Neuronal stem cell (in vitro differentiated cells): ENCODE measurements at regions not wholly inside any gene's neighbourhood (a gene's known extent, or its start where the extent isn't known, plus 50 kb on each side); places are given as distances from the start of the nearest gene placed in this dataset.

Experiments used
- DNase-seq: peaks from one replicate; pipeline ENCODE4 v3.0.0-alpha.2; 2013; ENCODE audit warnings: low spot score
- H2AFZ ChIP-seq: one replicate; pipeline ENCODE4 v1.6.1; 2013; ENCODE audit warnings: mild to moderate bottlenecking, low read length, inconsistent platforms
- H2AK5ac ChIP-seq: 2 replicates; pipeline ENCODE4 v1.6.1; 2013; ENCODE audit warnings: low read depth, mild to moderate bottlenecking, inconsistent platforms, low read length, moderate library complexity, mixed read lengths
- H2BK120ac ChIP-seq: 2 replicates; pipeline ENCODE4 v1.6.1; 2013; ENCODE audit warnings: low read depth, mild to moderate bottlenecking, inconsistent platforms, low read length, moderate library complexity, mixed read lengths
- H2BK12ac ChIP-seq: one replicate; pipeline ENCODE4 v1.6.1; 2013; ENCODE audit warnings: low read length, inconsistent platforms
- H2BK15ac ChIP-seq: 2 replicates; pipeline ENCODE4 v1.6.1; 2013; ENCODE audit warnings: mild to moderate bottlenecking, low read length, inconsistent platforms, mixed read lengths
- H2BK5ac ChIP-seq: one replicate; pipeline ENCODE4 v1.6.1; 2013; ENCODE audit warnings: inconsistent platforms, mild to moderate bottlenecking, low read length, moderate library complexity
- H3K14ac ChIP-seq: one replicate; pipeline ENCODE4 v1.6.1; 2013; ENCODE audit warnings: low read length, inconsistent platforms
- H3K18ac ChIP-seq: 2 replicates; pipeline ENCODE4 v1.6.1; 2013; ENCODE audit warnings: low read length, inconsistent platforms
- H3K23ac ChIP-seq: 2 replicates; pipeline ENCODE4 v1.6.1; 2013; ENCODE audit warnings: low read depth, mild to moderate bottlenecking, mixed read lengths, low read length, inconsistent platforms; ENCODE audit not compliant: poor library complexity
- H3K27ac ChIP-seq: replicated peaks from 3 replicates; pipeline ENCODE4 v1.5.1; 2013; ENCODE audit warnings: low read length, inconsistent platforms
- H3K27me3 ChIP-seq, 3 experiments: 2 replicates each; pipeline ENCODE4 v1.6.1; 2013; ENCODE audit warnings: low read length in 3 of 3, mild to moderate bottlenecking in 2 of 3, inconsistent platforms in 1 of 3, low read depth in 1 of 3, mixed read lengths in 1 of 3, moderate library complexity in 1 of 3; ENCODE audit not compliant: control insufficient read depth in 3 of 3, insufficient read depth in 3 of 3
- H3K36me3 ChIP-seq, 2 donors: replicated peaks in 1 of 2; 2 replicates each; pipeline ENCODE4 v1.6.1; 2013; ENCODE audit warnings: low read length in 2 of 2; ENCODE audit not compliant: control insufficient read depth in 2 of 2, insufficient read depth in 2 of 2
- H3K4ac ChIP-seq: 2 replicates; pipeline ENCODE4 v1.6.1; 2013; ENCODE audit warnings: inconsistent platforms, mild to moderate bottlenecking, low read length, moderate library complexity
- H3K4me1 ChIP-seq, 2 donors: 1 replicate in 1 of 2; 2 replicates in 1 of 2; pipeline ENCODE4 v1.6.1; 2013; ENCODE audit warnings: low read length in 2 of 2, low read depth in 1 of 2; ENCODE audit not compliant: control insufficient read depth in 2 of 2, insufficient read depth in 1 of 2
- H3K4me2 ChIP-seq: one replicate; pipeline ENCODE4 v1.6.1; 2013; ENCODE audit warnings: mild to moderate bottlenecking, low read length, inconsistent platforms; ENCODE audit not compliant: insufficient read depth, poor library complexity, severe bottlenecking
- H3K4me3 ChIP-seq, 2 donors: 2 replicates each; pipeline ENCODE4 v1.5.1; 2013; ENCODE audit warnings: low read length in 2 of 2, mild to moderate bottlenecking in 2 of 2, inconsistent platforms in 1 of 2, moderate library complexity in 1 of 2
- H3K79me1 ChIP-seq: one replicate; pipeline ENCODE4 v1.6.1; 2013; ENCODE audit warnings: low read depth, mild to moderate bottlenecking, inconsistent platforms, low read length, moderate library complexity
- H3K9ac ChIP-seq: one replicate; pipeline ENCODE4 v1.6.1; 2013; ENCODE audit warnings: mild to moderate bottlenecking, low read depth, low read length, inconsistent platforms; ENCODE audit not compliant: poor library complexity
- H3K9me3 ChIP-seq, 2 donors: replicated peaks in 1 of 2; 2 replicates each; pipeline versions ENCODE3 to v1.6.1; 2013; ENCODE audit warnings: low read length in 2 of 2, mild to moderate bottlenecking in 2 of 2, inconsistent platforms in 1 of 2, low read depth in 1 of 2, mixed read lengths in 1 of 2, moderate library complexity in 1 of 2; ENCODE audit not compliant: control insufficient read depth in 2 of 2, insufficient read depth in 1 of 2
- H4K8ac ChIP-seq: one replicate; pipeline ENCODE4 v1.6.1; 2013; ENCODE audit warnings: low read depth, mild to moderate bottlenecking, inconsistent platforms, low read length, moderate library complexity
- H4K91ac ChIP-seq: one replicate; pipeline ENCODE4 v1.6.1; 2013; ENCODE audit warnings: low read length, low read depth, mild to moderate bottlenecking, inconsistent platforms; ENCODE audit not compliant: poor library complexity
- WGBS, 2 donors: extraction: QIAGEN DNeasy Blood & Tissue Kit; methylation state at CpG; one replicate each; pipeline ENCODE4 v1.1.7; 2013; ENCODE audit warnings: missing lambda C conversion rate in 2 of 2, mixed read lengths in 1 of 2; ENCODE audit not compliant: insufficient read length in 2 of 2, insufficient replicate concordance in 1 of 2; ENCODE audit errors: extremely low coverage in 2 of 2; 5-methylcytosine and 5-hydroxymethylcytosine counted together

DNA sequence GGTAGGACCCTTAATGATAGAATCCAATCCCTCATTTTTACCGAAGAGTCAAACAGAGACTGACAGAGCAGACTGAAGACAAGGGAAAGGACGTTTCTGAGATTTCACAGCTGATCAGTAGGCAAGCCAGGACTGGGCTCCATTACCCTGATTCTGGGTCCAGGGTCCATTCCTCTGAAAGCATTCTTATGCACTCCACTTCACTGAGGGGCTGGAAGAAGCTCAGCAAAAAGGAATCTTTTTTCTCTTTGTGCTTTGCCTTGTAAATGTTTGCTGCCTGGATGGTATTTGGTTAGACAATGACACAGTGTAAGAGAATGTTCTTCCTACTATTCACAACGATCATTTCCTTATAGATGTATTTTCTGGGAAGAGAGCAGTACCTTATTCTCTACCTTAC lies 331.3 kb upstream of the PROX1 start:
- H3K4me2 ChIP-seq: no peak overlapping the region
- no peaks in the 10 kb centered on the region for H3K9me3 ChIP-seq
- no peak overlapping the region for H2AK5ac ChIP-seq
- no peak overlapping the region for H3K23ac ChIP-seq
- no peak for DNase-seq
- H3K18ac ChIP-seq: no peak overlapping the region
- H2AFZ ChIP-seq: no peak overlapping the region
- H2BK120ac ChIP-seq: no peak overlapping the region
- no peaks in the 10 kb centered on the region for H3K79me1 ChIP-seq
- no peak overlapping the region for H3K14ac ChIP-seq
- H4K8ac ChIP-seq: no peak overlapping the region
- H3K4ac ChIP-seq: no peak overlapping the region
- H3K27me3 ChIP-seq: peaks cover 0 to 14% (median 0%) of the 10 kb centered on the region in 3 experiments
- H3K4me1 ChIP-seq: peaks cover 0 to 3% of the 10 kb centered on the region in 2 donors
- H3K9ac ChIP-seq: no peak overlapping the region
- H2BK15ac ChIP-seq: no peak overlapping the region
- no peak overlapping the region for H2BK12ac ChIP-seq
- H2BK5ac ChIP-seq: no peak overlapping the region
- no peak overlapping the region for H4K91ac ChIP-seq
- no peak overlapping the region for H3K4me3 ChIP-seq
- H3K27ac ChIP-seq: no peak overlapping the region
- no CpG with 5 or more reads among the region's 3 CpGs for WGBS, 2 donors
- no peaks in the 10 kb centered on the region for H3K36me3 ChIP-seq

DNA sequence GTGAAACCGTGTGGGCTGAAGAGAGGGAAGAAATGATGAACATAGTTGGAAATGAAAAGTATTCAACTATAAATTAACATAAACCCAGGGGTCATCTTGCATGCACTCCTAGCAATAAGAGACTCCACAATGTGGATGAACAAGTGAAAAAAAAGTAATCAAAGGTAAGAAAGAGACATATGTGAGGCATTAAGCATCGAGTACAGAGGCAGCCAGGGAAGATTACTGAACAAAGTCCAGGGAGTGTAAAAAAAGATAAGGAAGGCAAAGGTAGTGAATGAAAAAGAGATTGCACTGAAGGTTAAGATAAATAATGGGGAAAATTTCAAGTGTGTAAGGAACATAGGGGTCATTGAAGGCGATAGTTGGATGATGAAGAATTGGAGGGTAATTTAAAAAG lies 330.8 kb upstream of the PROX1 start:
- Histone ChIP-seq H3K9me3 (no peaks in the 10 kb centered on the region), H2BK15ac (no peak overlapping the region), H3K27ac (no peak overlapping the region), H3K79me1 (no peaks in the 10 kb centered on the region), H3K4ac (no peak overlapping the region), H3K27me3 (peaks cover 0 to 14% (median 0%) of the 10 kb centered on the region in 3 experiments), H3K4me1 (peaks cover 0 to 3% of the 10 kb centered on the region in 2 donors), H3K14ac (no peak overlapping the region), H3K9ac (no peak overlapping the region), H3K18ac (no peak overlapping the region), H3K36me3 (no peaks in the 10 kb centered on the region), H3K4me2 (no peak overlapping the region), H4K8ac (no peak overlapping the region), H2BK5ac (no peak overlapping the region), H4K91ac (no peak overlapping the region), H2BK120ac (no peak overlapping the region), H2AK5ac (no peak overlapping the region), H3K23ac (no peak overlapping the region), H2BK12ac (no peak overlapping the region), H2AFZ (no peak overlapping the region), H3K4me3 (no peak overlapping the region)
- DNase-seq: no peak
- WGBS, 2 donors: 100% methylated on average over 1 of the region's 3 CpGs; no CpG with 5 or more reads in 1 of the 2 donors

DNA sequence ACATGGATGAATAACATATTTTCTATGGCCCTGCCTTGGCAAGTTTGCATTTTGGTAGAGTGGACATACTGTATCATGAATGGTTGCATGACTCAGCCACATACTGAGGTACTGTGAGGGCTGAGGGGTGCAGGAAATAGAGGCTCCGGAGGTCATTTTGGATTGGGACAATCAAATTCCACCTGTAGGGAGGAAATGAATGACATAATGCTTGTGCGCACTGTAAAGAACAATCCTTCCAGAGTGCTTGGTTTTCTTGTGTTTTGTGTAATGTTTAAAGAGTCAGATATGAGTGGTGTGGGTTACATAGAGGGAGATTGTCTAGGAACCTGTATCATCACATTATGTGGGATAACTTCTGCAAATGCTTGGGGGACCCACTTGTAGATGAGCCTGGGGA lies 329.9 kb upstream of the PROX1 start:
- H3K4me3 ChIP-seq: no peak overlapping the region
- no peak overlapping the region for H3K18ac ChIP-seq
- no peak overlapping the region for H2BK120ac ChIP-seq
- H3K36me3 ChIP-seq: no peaks in the 10 kb centered on the region
- no peak overlapping the region for H3K27ac ChIP-seq
- H2AK5ac ChIP-seq: no peak overlapping the region
- H4K8ac ChIP-seq: no peak overlapping the region
- H3K79me1 ChIP-seq: no peaks in the 10 kb centered on the region
- peaks cover 0 to 3% of the 10 kb centered on the region in 2 donors for H3K4me1 ChIP-seq
- H4K91ac ChIP-seq: no peak overlapping the region
- peaks cover 0 to 20% (median 0%) of the 10 kb centered on the region in 3 experiments for H3K27me3 ChIP-seq
- no peak overlapping the region for H3K4me2 ChIP-seq
- no peak overlapping the region for H2BK15ac ChIP-seq
- H3K9ac ChIP-seq: no peak overlapping the region
- H2BK12ac ChIP-seq: no peak overlapping the region
- no peak overlapping the region for H2AFZ ChIP-seq
- no CpG with 5 or more reads among the region's 2 CpGs for WGBS, 2 donors
- no peak overlapping the region for H3K14ac ChIP-seq
- H3K23ac ChIP-seq: no peak overlapping the region
- DNase-seq: no peak
- H3K9me3 ChIP-seq: no peaks in the 10 kb centered on the region
- H2BK5ac ChIP-seq: no peak overlapping the region
- H3K4ac ChIP-seq: no peak overlapping the region

DNA sequence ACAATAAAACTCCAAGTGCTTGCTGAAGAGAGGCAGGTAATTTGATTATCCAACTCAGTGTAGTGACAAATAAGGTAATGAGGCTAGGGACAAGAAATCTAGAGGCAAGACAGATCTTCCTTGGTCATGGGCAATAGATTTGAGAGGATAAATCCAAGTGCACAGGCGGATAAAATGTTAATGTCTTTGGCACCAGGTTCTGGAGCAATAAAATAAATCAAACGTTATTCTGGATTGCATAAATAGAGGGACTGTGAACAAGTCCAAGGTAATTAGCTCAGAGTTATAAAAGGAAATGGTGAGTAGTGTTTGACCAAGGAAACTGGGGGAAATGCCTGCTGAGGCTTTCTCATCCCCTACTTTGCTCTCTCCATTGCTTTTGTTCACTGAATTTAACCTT lies 329.3 kb upstream of the PROX1 start:
- peaks cover 0 to 20% (median 0%) of the 10 kb centered on the region in 3 experiments for H3K27me3 ChIP-seq
- no CpG with 5 or more reads among the region's 2 CpGs for WGBS, 2 donors
- no peak overlapping the region for H3K4ac ChIP-seq
- no peak overlapping the region for H2BK5ac ChIP-seq
- no peak overlapping the region for H3K23ac ChIP-seq
- H2AK5ac ChIP-seq: no peak overlapping the region
- no peak for DNase-seq
- H4K8ac ChIP-seq: no peak overlapping the region
- no peaks in the 10 kb centered on the region for H3K36me3 ChIP-seq
- peaks cover 0 to 3% of the 10 kb centered on the region in 2 donors for H3K4me1 ChIP-seq
- H2BK12ac ChIP-seq: no peak overlapping the region
- no peak overlapping the region for H2BK120ac ChIP-seq
- no peak overlapping the region for H3K18ac ChIP-seq
- no peak overlapping the region for H3K4me3 ChIP-seq
- H3K79me1 ChIP-seq: no peaks in the 10 kb centered on the region
- no peak overlapping the region for H3K14ac ChIP-seq
- H2BK15ac ChIP-seq: no peak overlapping the region
- H3K9me3 ChIP-seq: no peaks in the 10 kb centered on the region
- no peak overlapping the region for H3K9ac ChIP-seq
- H2AFZ ChIP-seq: no peak overlapping the region
- H4K91ac ChIP-seq: no peak overlapping the region
- H3K4me2 ChIP-seq: no peak overlapping the region
- no peak overlapping the region for H3K27ac ChIP-seq
